ELR (cell line): ENCODE measurements at regions not wholly inside any gene's neighbourhood (a gene's known extent, or its start where the extent isn't known, plus 50 kb on each side); places are given as distances from the start of the nearest gene placed in this dataset.
A peak's percentile ranks its signal among the peaks of the same experiment; 100 is the strongest.
"Not testable (repeated sequence)": the region's sequence is repeated elsewhere in the genome, so short reads cannot be mapped to it uniquely, and the experiment has no call there.

Source experiments
- DNase-seq: peaks from one replicate; pipeline ENCODE4 v3.0.0-alpha.2; 2015; ENCODE audit warnings: low read depth

GRCh38 chr20:53773792-53774401 is 180.3 kb upstream of the ZNF217 start:
- peak; percentile 100 for DNase-seq

- DNase-seq, result not testable (repeated sequence)
These were observed 179.6 kb upstream of the ZNF217 start for GRCh38 chr20:53773066-53773791.

- DNase-seq, result no peak
These were observed 175.4 kb upstream of the ZNF217 start for GRCh38 chr20:53769041-53769440.

- DNase-seq, result no peak
These were observed 174.7 kb upstream of the ZNF217 start for GRCh38 chr20:53768329-53768728.

- DNase-seq, result no peak
These were observed 173.7 kb upstream of the ZNF217 start for GRCh38 chr20:53767206-53767930.

- DNase-seq, result no peak
These were observed 170.8 kb upstream of the ZNF217 start for GRCh38 chr20:53764415-53764800.

DNA sequence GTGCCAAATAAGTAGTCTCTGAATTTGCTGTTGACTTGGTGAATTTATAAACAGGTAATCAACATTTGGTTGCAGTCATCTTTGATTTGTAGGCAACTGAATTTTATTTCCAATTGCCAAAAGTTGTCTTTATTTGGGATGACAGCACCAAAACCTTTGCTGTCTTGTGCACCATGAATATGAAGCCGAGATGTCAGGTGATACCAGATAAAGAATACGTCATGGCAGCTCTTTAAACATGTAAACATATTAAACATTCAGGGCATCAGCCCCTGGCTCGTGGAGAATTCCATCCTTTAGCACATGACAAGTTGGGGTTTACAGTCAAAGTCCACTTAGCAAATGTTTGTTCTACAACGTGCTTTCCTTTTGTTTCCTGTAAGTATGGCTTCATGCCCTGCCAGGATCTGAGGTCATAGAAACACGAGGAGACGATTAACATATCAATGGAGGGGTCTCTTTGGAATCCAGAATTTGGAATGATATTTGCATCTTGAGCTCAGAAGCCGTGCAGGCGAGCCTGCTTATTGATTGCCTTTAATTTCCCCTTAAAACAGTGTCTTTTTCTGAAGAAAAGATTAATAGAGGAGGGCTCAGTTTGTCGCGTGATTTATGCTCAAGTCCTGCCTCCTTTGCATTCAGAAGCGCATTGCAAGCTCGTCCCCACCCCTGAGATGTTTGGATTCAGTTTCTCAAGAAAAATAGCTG is 170.2 kb upstream of the ZNF217 start:
- no peak for DNase-seq

GRCh38 chr20:53762423-53762798 is 168.8 kb upstream of the ZNF217 start:
- not testable (repeated sequence) for DNase-seq

DNA sequence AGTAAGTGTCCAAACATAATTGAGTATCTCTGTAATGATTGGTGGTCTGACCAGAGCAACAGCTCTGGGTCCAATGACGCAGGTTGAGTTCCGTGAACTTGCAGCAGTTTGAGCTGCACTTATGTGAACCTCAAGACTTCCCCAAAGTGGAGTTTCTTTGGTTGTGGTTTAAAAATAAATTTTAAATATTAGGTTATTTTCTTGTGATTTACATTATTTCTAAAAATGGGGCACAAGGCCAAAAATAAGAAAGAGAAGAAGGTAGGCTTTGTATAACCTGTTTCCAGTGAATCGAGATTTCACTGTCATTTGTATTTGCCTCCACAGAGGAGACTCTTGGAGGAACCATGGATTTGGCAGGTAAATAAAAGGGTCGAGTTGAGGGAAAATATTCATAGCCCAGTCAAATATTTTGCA is 166.4 kb upstream of the ZNF217 start:
- no peak for DNase-seq

GRCh38 chr20:53757472-53757913 is 163.9 kb upstream of the ZNF217 start:
- DNase-seq, result no peak

DNA sequence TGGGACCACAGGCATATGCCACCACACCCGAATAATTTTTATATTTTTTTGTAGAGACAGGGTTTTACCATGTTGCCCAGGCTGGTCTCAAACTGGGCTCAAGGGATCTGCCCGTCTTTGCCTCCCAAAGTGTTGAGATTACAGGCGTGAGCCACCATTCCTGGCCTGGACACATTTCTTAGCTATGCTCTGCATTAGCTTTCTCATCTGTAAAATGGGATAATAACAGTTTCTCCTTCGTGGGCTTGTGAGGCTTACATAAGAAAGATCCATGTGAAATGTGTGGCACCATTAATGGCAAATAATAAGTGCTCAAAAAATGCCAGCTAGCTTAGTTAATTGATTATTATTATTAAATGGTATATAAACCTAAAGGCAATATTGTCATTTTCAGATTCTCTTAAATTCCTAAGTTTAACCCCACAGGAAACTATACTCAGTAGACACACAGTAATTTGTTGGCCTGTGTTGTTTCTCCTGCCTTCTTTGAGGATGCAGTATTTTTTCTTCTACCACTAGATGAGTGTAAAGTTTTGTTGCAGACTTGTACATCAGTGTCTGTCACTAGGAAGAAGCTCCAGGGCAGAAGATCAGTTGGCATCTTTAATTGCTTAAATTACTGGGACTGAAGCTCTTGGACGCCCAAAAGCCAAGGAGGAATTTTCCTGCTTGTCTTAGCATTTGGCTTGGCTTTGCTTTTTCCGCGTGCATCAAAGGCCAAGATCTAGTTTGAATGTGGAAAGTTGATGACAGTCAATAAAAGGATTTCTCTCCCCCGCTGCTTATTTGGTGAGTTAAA is 162.3 kb upstream of the ZNF217 start:
- no peak for DNase-seq

- no peak for DNase-seq
These were observed 160.3 kb upstream of the ZNF217 start for GRCh38 chr20:53753880-53754459.

DNA sequence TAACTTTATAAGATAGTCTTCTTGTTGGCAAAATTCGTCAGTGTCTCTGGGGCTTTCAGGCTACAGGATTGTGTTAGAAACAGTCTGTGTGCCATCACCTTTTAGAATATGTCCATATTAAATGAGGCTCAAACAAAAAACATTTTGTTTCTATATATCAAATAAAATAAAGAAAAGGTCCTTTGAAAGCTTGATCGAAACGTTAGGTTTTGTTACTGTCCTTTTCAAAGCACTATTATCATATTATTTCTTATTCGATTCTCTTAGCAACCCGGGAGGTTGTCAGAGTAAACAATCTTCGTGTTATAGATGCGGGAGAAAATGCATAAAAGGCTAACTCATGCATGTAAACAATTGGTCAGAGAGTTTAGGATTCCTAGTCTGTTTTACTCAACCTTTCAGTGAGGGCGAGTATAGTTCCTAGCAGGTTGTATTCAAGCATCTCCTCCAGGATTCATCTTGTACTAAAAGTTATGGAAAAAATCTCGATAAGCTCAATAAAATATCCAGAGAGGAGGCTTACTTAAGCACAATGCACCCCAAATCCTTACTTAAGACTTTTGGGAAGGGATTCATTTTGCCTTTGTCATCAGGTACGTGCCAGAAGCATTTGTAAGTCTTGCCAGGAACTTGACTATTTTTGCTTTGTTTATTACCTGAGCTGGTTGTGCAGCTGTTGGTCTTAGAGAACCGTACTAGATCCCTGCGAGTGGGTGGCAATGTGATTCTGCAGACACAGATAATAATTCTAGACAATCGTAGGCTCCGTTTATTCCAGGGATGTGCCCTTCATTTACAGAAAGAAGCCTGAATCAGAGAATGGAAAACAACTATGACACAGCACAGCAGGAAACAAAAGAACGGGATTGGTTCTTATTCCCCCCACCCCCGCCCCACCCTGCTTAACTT is 159.6 kb upstream of the ZNF217 start:
- peak; percentile 45 for DNase-seq

GRCh38 chr20:53752583-53752970 is 158.9 kb upstream of the ZNF217 start:
- no peak for DNase-seq

DNA sequence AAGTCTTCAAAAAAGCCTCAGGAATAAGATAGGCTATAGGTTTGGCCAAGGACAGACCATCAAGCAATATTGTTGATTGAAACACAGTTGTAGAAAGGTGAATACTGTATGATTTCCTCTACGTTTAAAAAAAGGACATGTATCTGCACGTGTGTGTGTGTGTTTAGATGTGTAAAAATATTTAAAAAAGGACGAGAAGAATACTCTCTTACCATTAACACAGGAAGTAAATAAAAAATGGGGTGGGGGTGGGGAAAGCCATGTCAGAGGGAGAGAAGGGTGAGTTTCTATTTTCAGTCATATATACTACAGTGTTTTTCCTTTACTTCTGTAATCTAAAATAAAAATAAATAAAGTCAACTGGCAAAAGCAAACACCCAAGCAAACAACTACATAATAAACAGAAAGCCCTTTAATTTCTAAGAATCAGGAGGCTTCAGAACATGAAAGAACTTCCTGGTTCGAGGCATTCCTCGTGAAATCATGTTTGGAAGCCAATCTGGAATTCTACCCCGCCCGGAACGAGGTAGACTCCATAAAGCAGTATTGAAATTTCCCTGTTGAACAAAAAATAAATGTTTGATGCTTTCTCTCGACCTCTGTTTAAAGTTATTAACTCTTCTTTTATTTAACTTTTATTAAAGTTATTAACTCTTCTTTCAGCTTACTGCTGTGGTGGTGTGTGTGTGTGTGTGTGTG is 158.1 kb upstream of the ZNF217 start:
- no peak for DNase-seq

GRCh38 chr20:53750827-53751619 is 157.4 kb upstream of the ZNF217 start:
- peak; percentile 52 for DNase-seq

DNA sequence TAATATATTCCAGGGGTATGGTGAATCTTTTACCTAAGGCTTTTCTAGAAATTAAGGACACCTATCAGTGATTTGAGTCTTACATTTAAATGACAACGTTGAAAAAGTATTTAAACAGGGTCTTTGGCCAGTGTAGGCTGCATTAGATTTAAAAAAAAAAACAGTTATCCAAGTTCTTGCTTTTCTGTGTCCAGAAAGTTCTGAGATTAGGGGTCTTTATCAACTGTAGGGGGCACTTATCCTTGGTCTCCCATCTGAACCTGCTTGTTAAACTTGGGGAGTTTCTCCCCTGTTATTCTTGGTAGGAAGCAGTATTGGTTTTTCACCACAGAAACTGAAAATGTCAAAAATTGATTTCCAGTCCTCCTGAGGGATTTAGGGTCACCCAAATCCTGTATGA is 155.9 kb upstream of the ZNF217 start:
- no peak for DNase-seq

- peak; percentile 81 for DNase-seq
These were observed 155.3 kb upstream of the ZNF217 start for GRCh38 chr20:53748821-53749421.
